ENCODE measurements at regions not wholly inside any gene's neighbourhood (a gene's known extent, or its start where the extent isn't known, plus 50 kb on each side); places are given as distances from the start of the nearest gene placed in this dataset.

DNA sequence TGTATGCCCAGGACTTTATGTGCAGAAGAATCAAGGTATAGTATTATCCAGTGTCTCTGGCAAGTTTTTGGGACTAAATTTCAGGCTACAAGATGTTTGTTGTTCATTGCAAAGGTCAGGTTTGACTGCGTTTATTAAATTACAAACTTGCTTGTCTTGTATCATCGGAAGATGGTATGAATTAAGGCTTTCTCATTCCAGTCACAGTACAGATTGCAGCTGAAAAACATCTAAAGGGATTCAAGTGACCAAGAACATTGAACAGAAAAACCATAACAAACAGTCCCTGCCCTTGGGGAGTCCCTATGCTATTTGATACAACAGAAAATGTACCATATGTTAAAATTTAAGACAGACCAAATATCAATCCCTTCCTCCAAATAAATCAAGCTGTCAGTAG is 244.7 kb upstream of the TNC start:
- TF ChIP-seq EP300 (IDR thresholded peaks at IDR 0.05), result no peak
- no peak for TF ChIP-seq POLR2A (IDR thresholded peaks at IDR 0.05)
- TF ChIP-seq, protein P1, sequence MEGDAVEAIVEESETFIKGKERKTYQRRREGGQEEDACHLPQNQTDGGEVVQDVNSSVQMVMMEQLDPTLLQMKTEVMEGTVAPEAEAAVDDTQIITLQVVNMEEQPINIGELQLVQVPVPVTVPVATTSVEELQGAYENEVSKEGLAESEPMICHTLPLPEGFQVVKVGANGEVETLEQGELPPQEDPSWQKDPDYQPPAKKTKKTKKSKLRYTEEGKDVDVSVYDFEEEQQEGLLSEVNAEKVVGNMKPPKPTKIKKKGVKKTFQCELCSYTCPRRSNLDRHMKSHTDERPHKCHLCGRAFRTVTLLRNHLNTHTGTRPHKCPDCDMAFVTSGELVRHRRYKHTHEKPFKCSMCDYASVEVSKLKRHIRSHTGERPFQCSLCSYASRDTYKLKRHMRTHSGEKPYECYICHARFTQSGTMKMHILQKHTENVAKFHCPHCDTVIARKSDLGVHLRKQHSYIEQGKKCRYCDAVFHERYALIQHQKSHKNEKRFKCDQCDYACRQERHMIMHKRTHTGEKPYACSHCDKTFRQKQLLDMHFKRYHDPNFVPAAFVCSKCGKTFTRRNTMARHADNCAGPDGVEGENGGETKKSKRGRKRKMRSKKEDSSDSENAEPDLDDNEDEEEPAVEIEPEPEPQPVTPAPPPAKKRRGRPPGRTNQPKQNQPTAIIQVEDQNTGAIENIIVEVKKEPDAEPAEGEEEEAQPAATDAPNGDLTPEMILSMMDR (IDR thresholded peaks at IDR 0.05), result no peak
- Histone ChIP-seq H3K27ac (no peak overlapping the region), H3K27me3 (no peaks in the 10 kb centered on the region), H3K9me3 (no peaks in the 10 kb centered on the region), H3K4me1 (no peaks in the 10 kb centered on the region), H3K36me3 (no peaks in the 10 kb centered on the region), H3K4me3 (no peak overlapping the region)
- DNase-seq (ENCODE audit: low spot score in 2 of 2), result no peak
- 87 to 89% methylated on average over 2 of the region's 2 CpGs for WGBS, 2 donors

DNA sequence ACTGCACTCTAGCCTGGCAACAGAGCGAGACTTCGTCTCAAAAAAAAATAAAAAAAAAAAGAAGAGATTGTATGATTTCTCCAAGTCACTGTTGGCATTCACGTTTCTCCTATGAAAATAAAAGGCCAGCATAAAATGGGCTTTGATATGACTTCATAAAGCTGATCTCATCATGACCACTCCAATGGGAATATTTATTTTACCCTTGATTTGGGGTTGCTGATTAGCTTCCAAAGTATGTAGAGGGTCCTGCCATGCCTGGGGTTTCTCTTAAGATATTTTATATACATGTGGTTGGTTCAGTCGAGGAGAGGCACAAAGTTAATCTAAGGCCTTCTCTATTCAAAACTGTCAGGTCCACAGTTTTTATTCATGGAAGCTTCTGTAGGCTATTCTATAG is 247.0 kb upstream of the TNC start:
- Histone ChIP-seq H3K27me3 (no peaks in the 10 kb centered on the region), H3K36me3 (no peaks in the 10 kb centered on the region), H3K4me3 (no peak overlapping the region), H3K4me1 (no peaks in the 10 kb centered on the region), H3K27ac (no peak overlapping the region), H3K9me3 (no peaks in the 10 kb centered on the region)
- TF ChIP-seq POLR2A (IDR thresholded peaks at IDR 0.05) (no peak), EP300 (IDR thresholded peaks at IDR 0.05) (no peak)
- TF ChIP-seq, protein P1 (IDR thresholded peaks at IDR 0.05), result no peak
- no peak for DNase-seq (ENCODE audit: low spot score in 2 of 2)
- 67 to 79% methylated on average over 4 of the region's 4 CpGs for WGBS, 2 donors

DNA sequence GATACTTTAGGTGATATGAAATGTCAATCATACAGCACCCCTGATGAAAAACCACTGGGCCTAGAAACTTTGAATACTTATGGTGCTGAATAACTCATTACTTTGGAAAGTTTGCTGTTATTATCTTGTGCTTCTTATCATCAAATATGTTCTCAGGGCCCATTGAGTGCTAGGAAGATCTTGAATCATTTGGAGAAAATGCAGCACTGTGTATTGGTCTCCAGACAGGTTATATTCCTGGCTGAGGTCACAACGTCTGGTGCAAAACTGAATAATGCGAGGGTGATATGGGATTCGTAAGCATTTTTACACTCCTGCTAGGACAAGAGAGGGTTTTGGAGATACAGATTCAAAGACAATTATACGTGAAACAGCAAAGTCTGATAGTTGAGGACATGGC is 249.4 kb upstream of the TNC start:
- Histone ChIP-seq H3K27ac (no peak overlapping the region), H3K36me3 (no peaks in the 10 kb centered on the region), H3K9me3 (peaks cover 0 to 5% (median 0%) of the 10 kb centered on the region in 4 donors), H3K4me3 (no peak overlapping the region), H3K27me3 (no peaks in the 10 kb centered on the region), H3K4me1 (no peaks in the 10 kb centered on the region)
- TF ChIP-seq POLR2A (IDR thresholded peaks at IDR 0.05) (no peak), EP300 (IDR thresholded peaks at IDR 0.05) (no peak)
- TF ChIP-seq, protein P1 (IDR thresholded peaks at IDR 0.05), result no peak
- WGBS, 2 donors, result 93 to 98% methylated on average over 4 of the region's 4 CpGs
- DNase-seq (ENCODE audit: low spot score in 2 of 2), result no peak

DNA sequence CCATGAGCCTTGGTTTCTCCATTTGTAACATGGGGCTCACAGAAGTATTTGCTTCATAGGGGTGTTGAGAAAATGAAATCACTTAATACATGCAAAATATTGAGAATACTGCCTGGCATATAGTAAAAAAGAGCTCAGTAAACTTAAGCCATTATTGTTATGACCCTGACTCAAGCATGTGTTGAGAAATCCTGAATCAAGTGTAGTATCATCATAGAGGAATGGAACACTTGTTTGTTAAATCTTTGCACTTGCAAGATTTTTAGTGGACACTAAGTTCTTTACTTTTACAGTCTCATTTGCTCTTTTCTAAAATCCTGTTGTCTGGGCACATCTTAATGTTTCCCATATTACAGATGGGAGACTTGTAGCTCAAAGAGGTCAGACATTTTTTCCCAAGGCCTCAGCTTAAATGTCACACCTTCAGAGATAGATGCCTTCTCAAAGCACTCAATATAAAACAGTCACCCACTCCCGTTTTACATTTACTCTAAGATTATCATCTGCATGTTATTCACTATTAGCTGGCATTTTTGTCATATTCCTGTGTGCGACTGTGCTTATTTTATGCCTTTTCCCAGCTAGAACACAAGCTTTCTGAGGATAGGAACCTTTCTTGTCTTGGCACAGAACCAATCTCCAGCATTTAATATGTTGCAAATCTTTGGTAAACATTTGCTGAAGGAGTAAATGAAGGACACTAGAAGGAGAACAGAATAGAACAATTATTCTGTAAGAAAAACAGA is 250.0 kb upstream of the TNC start:
- DNase-seq (ENCODE audit: low spot score in 2 of 2), result no peak
- H3K36me3 ChIP-seq, result no peaks in the 10 kb centered on the region
- no peak overlapping the region for H3K27ac ChIP-seq
- peaks cover 0 to 5% (median 0%) of the 10 kb centered on the region in 4 donors for H3K9me3 ChIP-seq
- H3K27me3 ChIP-seq, result no peaks in the 10 kb centered on the region
- H3K4me3 ChIP-seq, result no peak overlapping the region
- H3K4me1 ChIP-seq, result no peaks in the 10 kb centered on the region
- WGBS, 2 donors, result 82 to 86% methylated on average over 2 of the region's 2 CpGs
- TF ChIP-seq POLR2A (IDR thresholded peaks at IDR 0.05) (no peak), EP300 (IDR thresholded peaks at IDR 0.05) (no peak)
- TF ChIP-seq, protein P1 (IDR thresholded peaks at IDR 0.05), result no peak

DNA sequence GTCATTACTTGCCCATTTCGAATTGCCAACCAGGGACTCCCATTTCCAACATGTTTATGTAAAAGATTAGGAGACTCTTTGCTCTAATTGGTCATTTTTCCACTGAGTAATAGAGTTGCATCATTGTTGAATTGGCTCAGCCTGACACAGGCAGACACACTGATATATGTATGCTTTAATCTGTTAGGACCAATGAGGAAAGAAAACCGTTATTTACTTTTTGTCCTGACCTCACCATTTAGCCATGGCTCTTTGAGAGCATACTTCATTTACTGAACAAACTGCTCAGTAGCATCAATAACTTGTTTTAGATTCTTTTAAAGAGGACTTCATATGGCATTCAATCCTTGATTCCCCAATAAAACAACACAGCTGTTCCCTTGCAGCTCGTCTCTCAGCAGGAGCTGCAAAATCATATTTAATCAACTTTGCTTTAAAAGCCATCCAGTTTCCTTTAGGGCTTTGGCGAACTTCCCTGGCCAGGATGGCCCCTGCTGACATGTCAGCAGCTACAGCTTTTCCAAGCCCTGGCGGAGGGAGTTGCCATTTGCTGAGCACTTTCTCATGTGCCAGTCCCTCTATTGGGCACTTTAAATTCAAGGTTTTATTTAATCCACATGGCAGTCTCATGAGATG is 251.5 kb upstream of the TNC start:
- Histone ChIP-seq H3K4me1 (no peaks in the 10 kb centered on the region), H3K36me3 (no peaks in the 10 kb centered on the region), H3K4me3 (no peak overlapping the region), H3K27me3 (no peaks in the 10 kb centered on the region), H3K9me3 (peaks cover 0 to 5% (median 0%) of the 10 kb centered on the region in 4 donors), H3K27ac (no peak overlapping the region)
- no peak for DNase-seq (ENCODE audit: low spot score in 2 of 2)
- WGBS, 2 donors, result 62 to 65% methylated on average over 5 of the region's 5 CpGs
- TF ChIP-seq EP300 (IDR thresholded peaks at IDR 0.05), result no peak
- TF ChIP-seq, protein P1 (IDR thresholded peaks at IDR 0.05), result no peak
- no peak for TF ChIP-seq POLR2A (IDR thresholded peaks at IDR 0.05)

All from tibial nerve (tissue), 4 donors.